SU-DHL-6 (cell line): ENCODE measurements at regions not wholly inside any gene's neighbourhood (a gene's known extent, or its start where the extent isn't known, plus 50 kb on each side); places are given as distances from the start of the nearest gene placed in this dataset.

ENCODE experiments used
- CTCF ChIP-seq: fragments of 200-600 bp; sonication (generic); IDR thresholded peaks from one replicate; pipeline ENCODE4 v1.5.1; 2017; ENCODE audit warnings: antibody characterized with exemption, mild to moderate bottlenecking, low read length, moderate library complexity; ENCODE audit not compliant: insufficient read depth, poor library complexity, severe bottlenecking
- EZH2phosphoT487 ChIP-seq: fragments of 200-600 bp; sonication (generic), shearing (Covaris generic); conservative IDR thresholded peaks from 2 replicates; pipeline ENCODE4 v1.6.1; 2018; ENCODE audit warnings: mild to moderate bottlenecking, antibody characterized with exemption, low read length, moderate library complexity, mixed read lengths

DNA sequence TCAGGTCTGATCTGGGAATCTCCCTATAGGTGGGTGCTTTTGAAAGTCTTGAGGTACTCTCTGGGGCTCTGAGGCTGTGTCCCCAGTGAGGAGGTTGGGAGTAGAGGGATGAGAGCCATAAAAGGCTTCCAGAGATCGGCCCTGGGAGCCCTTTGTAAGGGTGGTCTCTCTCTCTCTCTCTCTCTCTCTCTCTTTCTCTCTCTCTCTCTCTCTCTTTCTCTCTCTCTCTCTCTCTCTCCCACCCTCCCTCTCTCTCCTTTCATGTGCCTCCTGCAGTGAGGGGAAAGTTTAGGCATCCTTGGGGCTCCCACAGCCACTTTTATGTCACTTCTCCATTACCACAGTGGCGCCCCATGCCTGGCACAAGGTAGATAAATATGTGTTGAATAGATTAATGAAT, 271.3 kb upstream of the N4BP1 start:
- no peak for TF ChIP-seq CTCF
- TF ChIP-seq EZH2phosphoT487 = no peak
